H1 (cell line): ENCODE measurements at regions not wholly inside any gene's neighbourhood (a gene's known extent, or its start where the extent isn't known, plus 50 kb on each side); places are given as distances from the start of the nearest gene placed in this dataset.

Experiments used
- CTCF ChIA-PET: fragments of 300-600 bp; sonication (Branson Sonifier 250); formaldehyde crosslinking; loops from one replicate; lab custom pipeline; 2021; ENCODE audit not compliant: partially characterized antibody; lab: Charles Lee
- POLR2A ChIA-PET: fragments of 300-600 bp; sonication (Branson Sonifier 250); formaldehyde crosslinking; loops from one replicate; lab custom pipeline; 2021; ENCODE audit warnings: inconsistent platforms; ENCODE audit not compliant: partially characterized antibody; lab: Charles Lee
- DNase-seq, 2 experiments: peaks; one replicate each; pipeline versions ENCODE4 v3.0.0 to v3.0.0-alpha.2; 2010 to 2022; ENCODE audit warnings: low spot score in 2 of 2, low read depth in 1 of 2, mixed read lengths in 1 of 2
- FAIRE-seq: peaks from 2 replicates; lab custom pipeline; 2011; peaks lifted over from hg19 to GRCh38; lab: Jason Lieb, UNC
- H2AFZ ChIP-seq: 2 replicates; pipeline ENCODE4 v1.8.1; 2012; ENCODE audit warnings: low read length, inconsistent platforms
- H2AK5ac ChIP-seq: 2 replicates; pipeline ENCODE4 v1.6.1; 2013; ENCODE audit warnings: low read depth, low read length
- H2BK120ac ChIP-seq: replicated peaks from 2 replicates; pipeline ENCODE3; 2013; ENCODE audit warnings: low read depth, low read length, inconsistent platforms
- H2BK12ac ChIP-seq: 2 replicates; pipeline ENCODE4 v1.6.1; 2013; ENCODE audit warnings: low read depth, low read length
- H2BK15ac ChIP-seq: 2 replicates; pipeline ENCODE4 v1.6.1; 2013; ENCODE audit warnings: low read length
- H2BK20ac ChIP-seq: 2 replicates; pipeline ENCODE4 v1.6.1; 2013; ENCODE audit warnings: low read length
- H2BK5ac ChIP-seq: 2 replicates; pipeline ENCODE4 v1.6.1; 2013; ENCODE audit warnings: low read depth, low read length
- H3K14ac ChIP-seq: 2 replicates; pipeline ENCODE4 v1.6.1; 2013; ENCODE audit warnings: inconsistent platforms; ENCODE audit not compliant: insufficient read length
- H3K18ac ChIP-seq: 2 replicates; pipeline ENCODE4 v1.6.1; 2013; ENCODE audit warnings: low read length; ENCODE audit errors: extremely low read depth
- H3K23ac ChIP-seq: 2 replicates; pipeline ENCODE4 v1.6.1; 2013; ENCODE audit warnings: inconsistent platforms; ENCODE audit not compliant: insufficient read length
- H3K23me2 ChIP-seq: 2 replicates; pipeline ENCODE4 v1.6.1; 2013; ENCODE audit warnings: low read depth, low read length
- H3K27ac ChIP-seq: 2 replicates; pipeline ENCODE4 v1.6.1; 2011; ENCODE audit warnings: low read depth, low read length, inconsistent platforms
- H3K27me3 ChIP-seq, 4 experiments: replicated peaks in 1 of 4; 1 replicate in 1 of 4; 2 replicates in 3 of 4; pipeline versions ENCODE4 v1.6.1 to v1.8.1; 2011 to 2013; ENCODE audit warnings: low read length in 3 of 4, mild to moderate bottlenecking in 3 of 4, inconsistent platforms in 2 of 4, mixed read lengths in 2 of 4, moderate library complexity in 1 of 4; ENCODE audit not compliant: control insufficient read depth in 3 of 4, insufficient read depth in 3 of 4; ENCODE audit errors: extremely low read depth in 1 of 4
- H3K36me3 ChIP-seq, 4 experiments: 2 replicates each; pipeline versions ENCODE4 v1.6.1 to v1.8.1; 2011 to 2013; ENCODE audit warnings: mild to moderate bottlenecking in 4 of 4, low read length in 3 of 4, moderate library complexity in 2 of 4, control low read depth in 1 of 4, inconsistent platforms in 1 of 4; ENCODE audit not compliant: insufficient read depth in 4 of 4, control insufficient read depth in 2 of 4
- H3K4ac ChIP-seq: replicated peaks from 2 replicates; pipeline ENCODE3; 2013; ENCODE audit warnings: low read length, low read depth, mixed read lengths, inconsistent platforms; ENCODE audit not compliant: insufficient read length
- H3K4me1 ChIP-seq, 4 experiments: replicated peaks in 1 of 4; 1 replicate in 1 of 4; 2 replicates in 3 of 4; pipeline versions ENCODE4 v1.6.1 to v1.8.1; 2011 to 2013; ENCODE audit warnings: low read length in 3 of 4, inconsistent platforms in 2 of 4, mixed read lengths in 1 of 4; ENCODE audit not compliant: insufficient read depth in 4 of 4, control insufficient read depth in 3 of 4
- H3K4me2 ChIP-seq, 2 experiments: 2 replicates each; pipeline versions ENCODE4 v1.6.1 to v1.8.1; 2011 to 2013; ENCODE audit warnings: low read depth in 2 of 2, low read length in 2 of 2, control low read depth in 1 of 2, inconsistent platforms in 1 of 2, mild to moderate bottlenecking in 1 of 2; ENCODE audit not compliant: insufficient read depth in 1 of 2
- H3K4me3 ChIP-seq, 4 experiments: fragments of 200-600, 300-600 bp in 1 of 4; sonication (generic), shearing (Covaris generic), sonication (Bioruptor Twin) in 1 of 4; 2 replicates each; pipeline versions ENCODE4 v1.5.1 to v1.8.1; 2011 to 2016; ENCODE audit warnings: low read length in 4 of 4, low read depth in 3 of 4, control low read depth in 2 of 4, inconsistent platforms in 2 of 4, mild to moderate bottlenecking in 2 of 4, mixed read lengths in 1 of 4, moderate library complexity in 1 of 4; ENCODE audit not compliant: insufficient read depth in 2 of 4; ENCODE audit errors: extremely low read depth in 1 of 4
- H3K56ac ChIP-seq: replicated peaks from 2 replicates; pipeline ENCODE3; 2013; ENCODE audit warnings: low read depth, mild to moderate bottlenecking, mixed read lengths, low read length, inconsistent platforms; ENCODE audit not compliant: insufficient read length
- H3K79me1 ChIP-seq: 2 replicates; pipeline ENCODE4 v1.6.1; 2013; ENCODE audit warnings: low read depth, low read length, control low read depth
- H3K79me2 ChIP-seq, 2 experiments: 2 replicates each; pipeline versions ENCODE4 v1.6.1 to v1.8.1; 2012 to 2013; ENCODE audit warnings: low read length in 2 of 2, mild to moderate bottlenecking in 2 of 2, inconsistent platforms in 1 of 2; ENCODE audit not compliant: insufficient read depth in 2 of 2, control insufficient read depth in 1 of 2
- H3K9ac ChIP-seq, 4 experiments: replicated peaks in 1 of 4; 1 replicate in 1 of 4; 2 replicates in 3 of 4; pipeline versions ENCODE4 v1.6.1 to v1.8.1; 2011 to 2013; ENCODE audit warnings: low read depth in 3 of 4, low read length in 3 of 4, control low read depth in 2 of 4, mild to moderate bottlenecking in 2 of 4, moderate library complexity in 2 of 4, inconsistent platforms in 1 of 4; ENCODE audit errors: extremely low read depth in 1 of 4
- H3K9me3 ChIP-seq, 2 experiments: 2 replicates each; pipeline versions ENCODE4 v1.6.1 to v1.8.1; 2012 to 2013; ENCODE audit warnings: mild to moderate bottlenecking in 2 of 2, moderate library complexity in 2 of 2, control low read depth in 1 of 2, inconsistent platforms in 1 of 2, low read depth in 1 of 2, low read length in 1 of 2, mixed read lengths in 1 of 2; ENCODE audit not compliant: insufficient read depth in 2 of 2
- H4K20me1 ChIP-seq, 2 experiments: replicated peaks in 1 of 2; 2 replicates each; pipeline versions ENCODE3 to v1.8.1; 2011 to 2013; ENCODE audit warnings: inconsistent platforms in 2 of 2, low read length in 2 of 2, mild to moderate bottlenecking in 1 of 2; ENCODE audit not compliant: insufficient read depth in 2 of 2, control insufficient read depth in 1 of 2
- H4K5ac ChIP-seq: 2 replicates; pipeline ENCODE4 v1.6.1; 2013; ENCODE audit warnings: low read length, low read depth, mixed read lengths, inconsistent platforms; ENCODE audit not compliant: insufficient read length
- H4K8ac ChIP-seq: 2 replicates; pipeline ENCODE4 v1.8.0; 2013; ENCODE audit warnings: mild to moderate bottlenecking, moderate library complexity, low read length, inconsistent platforms; ENCODE audit not compliant: insufficient read depth; ENCODE audit errors: extremely low read depth
- H4K91ac ChIP-seq: replicated peaks from 2 replicates; pipeline ENCODE3; 2013; ENCODE audit warnings: low read length, mixed read lengths, inconsistent platforms; ENCODE audit not compliant: insufficient read length
- ATF2 ChIP-seq: IDR thresholded peaks from 2 replicates; pipeline ENCODE4 v1.6.1; 2012; ENCODE audit warnings: low read length, inconsistent platforms
- BCL11A ChIP-seq, 2 experiments: IDR thresholded peaks; one replicate each; pipeline ENCODE4 v1.6.1; 2011; ENCODE audit warnings: low read depth in 2 of 2, low read length in 2 of 2, mild to moderate bottlenecking in 2 of 2
- CHD1 ChIP-seq: IDR thresholded peaks from 2 replicates; pipeline ENCODE4 v1.6.1; 2012; ENCODE audit warnings: low read depth, low read length, improper control_type of control experiment
- KDM4A ChIP-seq: IDR thresholded peaks from one replicate; pipeline ENCODE4 v1.7.1; 2012; ENCODE audit warnings: low read depth, mild to moderate bottlenecking, moderate library complexity, low read length, inconsistent platforms; ENCODE audit not compliant: severe bottlenecking
- POLR2A ChIP-seq, 2 experiments: IDR thresholded peaks; 1 replicate in 1 of 2; 2 replicates in 1 of 2; pipeline ENCODE4 v1.6.1; 2011; ENCODE audit warnings: low read depth in 2 of 2, low read length in 2 of 2, mild to moderate bottlenecking in 2 of 2; ENCODE audit errors: control extremely low read depth in 1 of 2
- SIN3A ChIP-seq, 2 experiments: IDR thresholded peaks in 1 of 2; conservative IDR thresholded peaks in 1 of 2; 2 replicates each; pipeline ENCODE4 v1.6.1; 2011 to 2012; ENCODE audit warnings: low read length in 2 of 2, improper control_type of control experiment in 1 of 2, low read depth in 1 of 2, mild to moderate bottlenecking in 1 of 2
- SIX5 ChIP-seq: IDR thresholded peaks from 2 replicates; pipeline ENCODE4 v1.6.1; 2011; ENCODE audit warnings: mild to moderate bottlenecking, low read depth, low read length
- TAF7 ChIP-seq: optimal IDR thresholded peaks from 2 replicates; pipeline ENCODE3; 2011; ENCODE audit warnings: low read depth, mild to moderate bottlenecking, inconsistent platforms, low read length, moderate library complexity, borderline replicate concordance
- TEAD4 ChIP-seq: IDR thresholded peaks from 2 replicates; pipeline ENCODE4 v1.6.1; 2012; ENCODE audit warnings: low read depth, low read length, inconsistent platforms, mixed read lengths
- USF2 ChIP-seq: IDR thresholded peaks from 2 replicates; pipeline ENCODE4 v1.6.1; 2011; ENCODE audit warnings: low read length, improper control_type of control experiment
- WGBS, 2 experiments: shearing (Covaris generic) in 1 of 2; methylation state at CpG; one replicate each; pipeline versions ENCODE4 v1.1.6 to v1.1.7; 2013 to 2015; ENCODE audit warnings: low lambda C conversion rate in 2 of 2, mixed read lengths in 2 of 2, inconsistent platforms in 1 of 2, low coverage in 1 of 2, missing lambda C conversion rate in 1 of 2; ENCODE audit not compliant: insufficient replicate concordance in 2 of 2, insufficient coverage in 1 of 2, insufficient read length in 1 of 2; ENCODE audit errors: extremely low coverage in 1 of 2, missing lambda C conversion rate in 1 of 2; 5-methylcytosine and 5-hydroxymethylcytosine counted together

GRCh38 chr11:110518809-110519514 is 89.2 kb downstream of the FDX1 start:
- CTCF ChIA-PET, result interaction anchor here (0.7 to 1.8 kb wide), 7 partner anchors 9 to 910 kb away, joined by 3 to 5 read pairs (median 4); no protein-coding TSS in a partner anchor
- no peak overlapping the region for H4K5ac ChIP-seq
- no peak overlapping the region for H3K27ac ChIP-seq
- H3K23ac ChIP-seq, result no peak overlapping the region
- H3K4me3 ChIP-seq, result no peak overlapping the region
- H3K4me2 ChIP-seq, result no peak overlapping the region
- H4K8ac ChIP-seq, result no peak overlapping the region
- FAIRE-seq (no peak), DNase-seq (no peak)
- no peak overlapping the region for H3K4ac ChIP-seq
- H3K56ac ChIP-seq, result no peak overlapping the region
- no peak overlapping the region for H2BK5ac ChIP-seq
- H3K18ac ChIP-seq, result no peak overlapping the region
- no peak overlapping the region for H2BK20ac ChIP-seq
- H2BK15ac ChIP-seq, result no peak overlapping the region
- no peaks in the 10 kb centered on the region for H4K20me1 ChIP-seq
- WGBS, 2 experiments, result 89% methylated on average over 5 of the region's 5 CpGs; no CpG with 5 or more reads in 1 of the 2 experiments
- no peak overlapping the region for H2AFZ ChIP-seq
- no peak overlapping the region for H3K9ac ChIP-seq
- H2BK120ac ChIP-seq, result no peak overlapping the region
- H2BK12ac ChIP-seq, result no peak overlapping the region
- POLR2A ChIA-PET, result no interaction called here
- no peak overlapping the region for H2AK5ac ChIP-seq
- no peaks in the 10 kb centered on the region for H3K27me3 ChIP-seq
- no peak overlapping the region for H4K91ac ChIP-seq
- H3K23me2 ChIP-seq, result no peaks in the 10 kb centered on the region
- H3K36me3 ChIP-seq, result no peaks in the 10 kb centered on the region
- no peaks in the 10 kb centered on the region for H3K79me2 ChIP-seq
- no peaks in the 10 kb centered on the region for H3K4me1 ChIP-seq
- no peak overlapping the region for H3K14ac ChIP-seq
- no peaks in the 10 kb centered on the region for H3K79me1 ChIP-seq
- peaks cover 0 to 7% of the 10 kb centered on the region in 2 experiments; a peak in 1 of 4 replicates for H3K9me3 ChIP-seq
- no peak for TF ChIP-seq TAF7
- TF ChIP-seq SIN3A (conservative IDR thresholded peaks at IDR 0.05 in 1 of 2, IDR thresholded peaks at IDR 0.05 in 1 of 2; ENCODE audit: low read depth in 1 of 2, low read length in 2 of 2), result no peak
- no peak for TF ChIP-seq TEAD4
- TF ChIP-seq POLR2A (IDR thresholded peaks at IDR 0.05; ENCODE audit: control extremely low read depth in 1 of 2, low read depth in 2 of 2, low read length in 2 of 2), result no peak
- TF ChIP-seq SIX5, result no peak
- TF ChIP-seq BCL11A (IDR thresholded peaks at IDR 0.05; ENCODE audit: low read depth in 2 of 2, low read length in 2 of 2), result no peak
- no peak for TF ChIP-seq ATF2
- no peak for TF ChIP-seq USF2
- TF ChIP-seq CHD1, result no peak
- no peak for TF ChIP-seq KDM4A
